ENCODE measurements at regions not wholly inside any gene's neighbourhood (a gene's known extent, or its start where the extent isn't known, plus 50 kb on each side); places are given as distances from the start of the nearest gene placed in this dataset.

DNA sequence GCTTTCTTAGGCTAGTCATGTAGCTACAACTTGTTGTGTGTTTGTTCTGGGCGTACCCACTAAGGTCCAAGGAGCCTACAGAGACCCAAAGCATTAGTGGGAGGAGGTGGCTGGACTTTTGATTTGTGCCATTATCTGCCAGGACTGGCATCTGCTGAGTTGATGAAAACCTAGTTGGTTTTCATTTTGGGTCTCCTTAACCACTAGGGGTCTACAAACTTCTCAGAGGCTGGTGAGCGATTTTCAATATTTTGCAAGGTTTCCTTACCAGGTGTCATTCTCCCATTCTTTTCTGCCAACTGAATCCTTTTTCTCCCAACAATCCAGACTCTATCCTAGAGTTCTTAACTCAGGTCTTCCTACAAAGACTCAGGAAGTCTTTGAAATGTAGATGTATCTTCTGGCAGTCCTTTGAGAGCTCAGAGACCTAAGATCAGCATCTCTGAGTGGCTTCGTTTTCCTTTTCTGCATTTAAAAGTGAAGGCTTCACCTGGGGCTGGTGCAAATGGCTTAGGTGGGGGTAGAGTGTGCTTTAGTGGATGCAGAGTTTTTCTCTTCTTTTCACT is 150.0 kb upstream of the RMST start:
- TF ChIP-seq, protein P1, sequence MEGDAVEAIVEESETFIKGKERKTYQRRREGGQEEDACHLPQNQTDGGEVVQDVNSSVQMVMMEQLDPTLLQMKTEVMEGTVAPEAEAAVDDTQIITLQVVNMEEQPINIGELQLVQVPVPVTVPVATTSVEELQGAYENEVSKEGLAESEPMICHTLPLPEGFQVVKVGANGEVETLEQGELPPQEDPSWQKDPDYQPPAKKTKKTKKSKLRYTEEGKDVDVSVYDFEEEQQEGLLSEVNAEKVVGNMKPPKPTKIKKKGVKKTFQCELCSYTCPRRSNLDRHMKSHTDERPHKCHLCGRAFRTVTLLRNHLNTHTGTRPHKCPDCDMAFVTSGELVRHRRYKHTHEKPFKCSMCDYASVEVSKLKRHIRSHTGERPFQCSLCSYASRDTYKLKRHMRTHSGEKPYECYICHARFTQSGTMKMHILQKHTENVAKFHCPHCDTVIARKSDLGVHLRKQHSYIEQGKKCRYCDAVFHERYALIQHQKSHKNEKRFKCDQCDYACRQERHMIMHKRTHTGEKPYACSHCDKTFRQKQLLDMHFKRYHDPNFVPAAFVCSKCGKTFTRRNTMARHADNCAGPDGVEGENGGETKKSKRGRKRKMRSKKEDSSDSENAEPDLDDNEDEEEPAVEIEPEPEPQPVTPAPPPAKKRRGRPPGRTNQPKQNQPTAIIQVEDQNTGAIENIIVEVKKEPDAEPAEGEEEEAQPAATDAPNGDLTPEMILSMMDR (IDR thresholded peaks at IDR 0.05): no peak
- TF ChIP-seq EZH2 (IDR thresholded peaks at IDR 0.05; ENCODE audit: borderline replicate concordance, insufficient read depth, low read depth, low read length, poor library complexity, severe bottlenecking): no peak

All from B cell (primary cell).